Hepatocyte (in vitro differentiated cells): ENCODE measurements at regions not wholly inside any gene's neighbourhood (a gene's known extent, or its start where the extent isn't known, plus 50 kb on each side); places are given as distances from the start of the nearest gene placed in this dataset.

ENCODE experiments used
- DNase-seq: peaks from one replicate; pipeline ENCODE4 v3.0.0-alpha.2; 2016; ENCODE audit warnings: low spot score
- H2AFZ ChIP-seq: fragments of 200-600 bp; sonication (generic); 2 replicates; pipeline ENCODE4 v1.6.0; 2016; ENCODE audit warnings: antibody characterized with exemption, mild to moderate bottlenecking
- H3K27ac ChIP-seq: fragments of 200-600 bp; sonication (generic); 2 replicates; pipeline ENCODE4 v1.5.1; 2016; ENCODE audit warnings: mild to moderate bottlenecking
- H3K27me3 ChIP-seq: fragments of 200-600 bp; sonication (generic); 2 replicates; pipeline ENCODE4 v1.6.1; 2016
- H3K36me3 ChIP-seq: fragments of 200-600 bp; sonication (generic); replicated peaks from 2 replicates; pipeline ENCODE4 v1.5.1; 2016; ENCODE audit warnings: low read depth; ENCODE audit not compliant: insufficient read depth
- H3K4me1 ChIP-seq: fragments of 200-600 bp; sonication (generic); 2 replicates; pipeline ENCODE4 v1.5.1; 2016; ENCODE audit warnings: mild to moderate bottlenecking, moderate library complexity; ENCODE audit not compliant: insufficient read depth
- H3K4me2 ChIP-seq: fragments of 200-600 bp; sonication (generic); 2 replicates; pipeline ENCODE4 v1.6.0; 2016
- H3K4me3 ChIP-seq: fragments of 200-600 bp; sonication (generic); 2 replicates; pipeline ENCODE4 v1.5.1; 2016; ENCODE audit warnings: mild to moderate bottlenecking
- H3K79me2 ChIP-seq: fragments of 200-600 bp; sonication (generic); 2 replicates; pipeline ENCODE4 v1.6.0; 2017; ENCODE audit warnings: mild to moderate bottlenecking
- H3K9me2 ChIP-seq: fragments of 200-600 bp; sonication (generic); replicated peaks from 2 replicates; pipeline ENCODE4 v1.6.0; 2017; ENCODE audit warnings: mild to moderate bottlenecking; ENCODE audit not compliant: insufficient read depth
- H3K9me3 ChIP-seq: fragments of 200-600 bp; sonication (generic); 2 replicates; pipeline ENCODE4 v1.5.1; 2016; ENCODE audit warnings: low read depth, mild to moderate bottlenecking
- H4K20me1 ChIP-seq: fragments of 200-600 bp; sonication (generic); 2 replicates; pipeline ENCODE4 v1.6.0; 2016; ENCODE audit warnings: mild to moderate bottlenecking; ENCODE audit not compliant: insufficient read depth, poor library complexity, severe bottlenecking
- CTCF ChIP-seq: fragments of 200-600 bp; sonication (generic); IDR thresholded peaks from 2 replicates; pipeline ENCODE4 v1.5.1; 2016; ENCODE audit warnings: antibody characterized with exemption, mild to moderate bottlenecking; ENCODE audit not compliant: poor library complexity
- EZH2 ChIP-seq: fragments of 200-600 bp; sonication (generic); IDR thresholded peaks from 2 replicates; pipeline ENCODE4 v1.6.1; 2016; ENCODE audit warnings: antibody characterized with exemption, mild to moderate bottlenecking, borderline replicate concordance
- EZH2phosphoT487 ChIP-seq: fragments of 200-600 bp; sonication (generic); IDR thresholded peaks from one replicate; pipeline ENCODE4 v1.6.1; 2018; ENCODE audit warnings: antibody characterized with exemption, mild to moderate bottlenecking, low read depth, moderate library complexity; ENCODE audit not compliant: unreplicated experiment, severe bottlenecking
- WGBS: methylation state at CpG from one replicate; pipeline ENCODE4 v1.1.6; 2016; ENCODE audit warnings: low lambda C conversion rate; ENCODE audit errors: missing lambda C conversion rate; 5-methylcytosine and 5-hydroxymethylcytosine counted together

GRCh38 chr1:79592707-79593106 lies 586.2 kb upstream of the ADGRL4 start:
- Histone ChIP-seq H3K79me2 (no peaks in the 10 kb centered on the region), H2AFZ (no peak overlapping the region), H3K27ac (no peak overlapping the region), H3K4me3 (no peak overlapping the region), H4K20me1 (no peaks in the 10 kb centered on the region), H3K4me2 (no peak overlapping the region), H3K9me3 (no peaks in the 10 kb centered on the region), H3K9me2 (no peaks in the 10 kb centered on the region), H3K4me1 (no peaks in the 10 kb centered on the region), H3K27me3 (no peaks in the 10 kb centered on the region), H3K36me3 (no peaks in the 10 kb centered on the region)
- TF ChIP-seq CTCF, result no peak
- TF ChIP-seq EZH2, result no peak
- 97% methylated on average over 1 of the region's 1 CpG for WGBS
- no peak for DNase-seq

- Histone ChIP-seq H4K20me1 (no peaks in the 10 kb centered on the region), H2AFZ (no peak overlapping the region), H3K4me2 (no peak overlapping the region), H3K9me3 (no peaks in the 10 kb centered on the region), H3K27ac (no peak overlapping the region), H3K4me1 (no peaks in the 10 kb centered on the region), H3K79me2 (no peaks in the 10 kb centered on the region), H3K27me3 (no peaks in the 10 kb centered on the region), H3K4me3 (no peak overlapping the region), H3K36me3 (no peaks in the 10 kb centered on the region), H3K9me2 (no peaks in the 10 kb centered on the region)
- WGBS, result 62% methylated on average over 2 of the region's 2 CpGs
- DNase-seq, result no peak
- TF ChIP-seq EZH2phosphoT487, result no peak
- TF ChIP-seq EZH2, result no peak
- TF ChIP-seq CTCF, result no peak
Observed at GRCh38 chr1:79588719-79589118, 582.2 kb upstream of the ADGRL4 start.

- Histone ChIP-seq H3K79me2 (no peaks in the 10 kb centered on the region), H2AFZ (no peak overlapping the region), H3K4me1 (no peaks in the 10 kb centered on the region), H3K4me2 (no peak overlapping the region), H3K9me2 (no peaks in the 10 kb centered on the region), H3K27me3 (no peaks in the 10 kb centered on the region), H4K20me1 (no peaks in the 10 kb centered on the region), H3K9me3 (no peaks in the 10 kb centered on the region), H3K36me3 (no peaks in the 10 kb centered on the region), H3K27ac (no peak overlapping the region), H3K4me3 (no peak overlapping the region)
- TF ChIP-seq EZH2, result no peak
- no peak for TF ChIP-seq CTCF
- no peak for TF ChIP-seq EZH2phosphoT487
- DNase-seq, result no peak
Observed at GRCh38 chr1:79587229-79587628, 580.7 kb upstream of the ADGRL4 start.

- Histone ChIP-seq H4K20me1 (no peaks in the 10 kb centered on the region), H3K9me2 (no peaks in the 10 kb centered on the region), H3K27me3 (no peaks in the 10 kb centered on the region), H3K4me3 (no peak overlapping the region), H3K79me2 (no peaks in the 10 kb centered on the region), H3K4me1 (no peaks in the 10 kb centered on the region), H3K9me3 (no peaks in the 10 kb centered on the region), H3K4me2 (no peak overlapping the region), H2AFZ (no peak overlapping the region), H3K27ac (no peak overlapping the region), H3K36me3 (no peaks in the 10 kb centered on the region)
- no peak for DNase-seq
- TF ChIP-seq EZH2phosphoT487, result no peak
- no peak for TF ChIP-seq CTCF
- no peak for TF ChIP-seq EZH2
- 96% methylated on average over 3 of the region's 3 CpGs for WGBS
Observed at GRCh38 chr1:79585801-79586200, 579.3 kb upstream of the ADGRL4 start.
